ENCODE measurements at regions not wholly inside any gene's neighbourhood (a gene's known extent, or its start where the extent isn't known, plus 50 kb on each side); places are given as distances from the start of the nearest gene placed in this dataset.

DNA sequence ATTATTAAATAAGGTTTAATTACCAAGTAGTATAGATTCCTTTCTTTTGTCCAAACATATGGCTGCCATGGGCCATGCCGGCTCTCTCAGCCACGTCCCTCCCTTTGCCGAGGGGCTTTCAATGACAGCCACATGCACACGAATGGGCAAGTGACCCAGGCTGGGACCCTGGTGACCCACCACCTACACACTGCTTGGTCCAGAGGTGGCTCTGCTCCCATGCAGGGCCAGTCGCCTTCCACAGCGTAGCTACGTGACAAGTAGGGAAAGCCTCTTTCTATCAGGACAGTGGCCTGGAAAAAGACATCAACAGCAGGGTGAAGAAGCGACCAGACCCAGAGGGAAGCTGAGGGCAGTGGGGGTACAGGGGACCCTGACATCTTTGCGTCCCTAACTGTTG lies 152.8 kb upstream of the CST7 start:
- TF ChIP-seq POLR2AphosphoS5 (IDR thresholded peaks at IDR 0.05; ENCODE audit: low read depth, low read length) (no peak), REST (IDR thresholded peaks at IDR 0.05; ENCODE audit: insufficient read depth in 1 of 2, low read depth in 2 of 2, low read length in 1 of 2) (no peak), SIN3A (IDR thresholded peaks at IDR 0.05; ENCODE audit: borderline replicate concordance, insufficient read depth, low read depth, low read length) (no peak), CTCF (IDR thresholded peaks at IDR 0.05) (no peak), TCF7L2 (IDR thresholded peaks at IDR 0.05; ENCODE audit: low read depth, low read length) (no peak)
- no peak for DNase-seq (ENCODE audit: low read depth, low spot score)
- in situ Hi-C loops (cut with HindIII; ENCODE audit: low pct_unique_long_range_greater_than_20kb, low sequenced_read_pairs), result no loop called here
- H3K9me3 ChIP-seq (ENCODE audit: control insufficient read depth, insufficient read depth, low read depth, low read length), result no peaks in the 10 kb centered on the region
- no peak overlapping the region for H3K27ac ChIP-seq (ENCODE audit: low read length)
- H3K36me3 ChIP-seq (ENCODE audit: control insufficient read depth, insufficient read depth, low read length), result no peaks in the 10 kb centered on the region
- intact Hi-C loops (cut with micrococcal nuclease; ENCODE audit: unreplicated experiment), result no loop called here
- no peak overlapping the region for H3K4me3 ChIP-seq (ENCODE audit: low read depth in 2 of 2, low read length in 2 of 2)
- H3K4me1 ChIP-seq (ENCODE audit: control insufficient read depth, insufficient read depth, low read length), result no peaks in the 10 kb centered on the region; the same call in 1 of the 2 replicates
- POLR2A ChIA-PET, result no interaction called here
- ATAC-seq, result no peak
- no TSS peak for BruUV-seq (replicated peaks)
- CTCF ChIA-PET, result no interaction called here
- peaks cover 3% of the 10 kb centered on the region; the same call in 1 of the 2 replicates for H3K27me3 ChIP-seq (ENCODE audit: control insufficient read depth, insufficient read depth, low read length)

- no peak for TF ChIP-seq TCF7L2 (IDR thresholded peaks at IDR 0.05; ENCODE audit: low read depth, low read length)
- ChIA-PET CTCF (no interaction called here), POLR2A (no interaction called here)
- intact Hi-C loops (cut with micrococcal nuclease; ENCODE audit: unreplicated experiment), result no loop called here
- no peak for ATAC-seq
- in situ Hi-C loops (cut with HindIII; ENCODE audit: low pct_unique_long_range_greater_than_20kb, low sequenced_read_pairs), result no loop called here
- no TSS peak for BruUV-seq (replicated peaks)
- no peaks in the 10 kb centered on the region for H3K36me3 ChIP-seq (ENCODE audit: control insufficient read depth, insufficient read depth, low read length)
- H3K4me1 ChIP-seq (ENCODE audit: control insufficient read depth, insufficient read depth, low read length), result no peaks in the 10 kb centered on the region; the same call in 1 of the 2 replicates
- H3K27me3 ChIP-seq (ENCODE audit: control insufficient read depth, insufficient read depth, low read length), result peaks cover 3% of the 10 kb centered on the region; the same call in 1 of the 2 replicates
- DNase-seq (ENCODE audit: low read depth, low spot score), result no peak
- no peaks in the 10 kb centered on the region for H3K9me3 ChIP-seq (ENCODE audit: control insufficient read depth, insufficient read depth, low read depth, low read length)
- no peak overlapping the region for H3K4me3 ChIP-seq (ENCODE audit: low read depth in 2 of 2, low read length in 2 of 2)
- no peak overlapping the region for H3K27ac ChIP-seq (ENCODE audit: low read length)
Measured at GRCh38 chr20:24797113-24797512, 152.0 kb upstream of the CST7 start.

DNA sequence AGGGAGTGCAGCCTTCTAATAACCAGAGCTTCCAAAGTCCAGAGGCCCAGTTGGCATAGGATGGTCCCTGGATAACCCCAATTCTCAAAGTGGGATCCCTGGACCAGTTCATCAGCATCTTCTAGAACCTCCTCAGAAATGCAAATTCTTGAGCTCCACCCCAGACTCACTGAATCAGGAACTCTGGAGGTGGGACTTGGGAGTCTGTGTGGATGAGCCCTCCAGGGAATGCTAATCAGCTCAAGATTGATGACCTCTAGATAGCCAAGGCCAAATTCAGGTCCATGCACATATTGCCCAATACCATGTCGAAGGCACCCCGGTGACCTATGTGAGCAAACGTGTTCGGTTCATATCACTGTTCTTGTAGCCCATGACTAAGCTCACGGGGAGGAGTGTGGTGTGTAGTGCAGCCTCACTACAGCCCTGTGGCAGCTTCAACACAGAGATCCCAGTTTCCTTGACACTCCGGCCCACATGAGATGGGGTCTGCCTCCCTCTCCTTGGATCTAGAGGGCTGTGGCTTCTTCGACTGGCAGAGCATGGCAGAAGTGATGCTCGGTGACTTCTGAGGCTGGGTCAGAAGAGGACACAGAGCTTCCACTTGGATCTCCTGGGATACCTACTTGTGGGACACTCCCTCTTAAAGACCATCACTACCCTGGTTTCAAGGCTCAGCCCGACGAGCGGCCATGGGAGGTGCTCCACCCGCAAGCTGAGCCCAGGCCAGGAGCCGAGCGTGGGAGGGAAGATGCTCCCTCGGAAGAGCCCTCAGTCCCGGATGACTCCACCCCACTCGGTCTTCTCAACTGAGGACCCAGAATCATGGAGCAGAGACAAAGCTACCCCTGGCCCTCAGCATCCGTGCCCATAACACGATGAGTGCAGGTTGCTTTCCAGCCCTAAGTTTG lies 151.1 kb upstream of the CST7 start:
- Histone ChIP-seq H3K27ac (ENCODE audit: low read length) (no peak overlapping the region), H3K36me3 (ENCODE audit: control insufficient read depth, insufficient read depth, low read length) (no peaks in the 10 kb centered on the region), H3K27me3 (ENCODE audit: control insufficient read depth, insufficient read depth, low read length) (peaks cover 3% of the 10 kb centered on the region; the same call in 1 of the 2 replicates), H3K4me1 (ENCODE audit: control insufficient read depth, insufficient read depth, low read length) (no peaks in the 10 kb centered on the region), H3K9me3 (ENCODE audit: control insufficient read depth, insufficient read depth, low read depth, low read length) (no peaks in the 10 kb centered on the region), H3K4me3 (ENCODE audit: low read depth in 2 of 2, low read length in 2 of 2) (no peak overlapping the region)
- in situ Hi-C loops (cut with HindIII; ENCODE audit: low pct_unique_long_range_greater_than_20kb, low sequenced_read_pairs), result no loop called here
- CTCF ChIA-PET, result no interaction called here
- DNase-seq (ENCODE audit: low read depth, low spot score) (no peak), ATAC-seq (no peak)
- TF ChIP-seq SIN3A (IDR thresholded peaks at IDR 0.05; ENCODE audit: borderline replicate concordance, insufficient read depth, low read depth, low read length) (no peak), TCF7L2 (IDR thresholded peaks at IDR 0.05; ENCODE audit: low read depth, low read length) (no peak), REST (IDR thresholded peaks at IDR 0.05; ENCODE audit: insufficient read depth in 1 of 2, low read depth in 2 of 2, low read length in 1 of 2) (no peak), CTCF (IDR thresholded peaks at IDR 0.05) (no peak), POLR2AphosphoS5 (IDR thresholded peaks at IDR 0.05; ENCODE audit: low read depth, low read length) (no peak)
- no TSS peak for BruUV-seq (replicated peaks)
- POLR2A ChIA-PET, result no interaction called here
- intact Hi-C loops (cut with micrococcal nuclease; ENCODE audit: unreplicated experiment), result no loop called here
